Stimulated activated naive B cell treated with anti-CD40 and anti-IgM and Interleukin-4, amounts not matched to agents 10 μg/mL and 1 μg/mL and 100 μg/mL, for 72 hours (primary cell): ENCODE measurements at regions not wholly inside any gene's neighbourhood (a gene's known extent, or its start where the extent isn't known, plus 50 kb on each side); places are given as distances from the start of the nearest gene placed in this dataset.

Experiments used
- ATAC-seq, 2 donors: fragments of 150-1000 bp; cut with Tn5 transposase; replicated peaks; 2 replicates each; pipeline ENCODE4 v1.10.0; 2021; ENCODE audit warnings: moderate library complexity in 1 of 2
- DNase-seq: peaks from one replicate; pipeline ENCODE4 v3.0.0; 2021
- H3K27ac Mint-ChIP-seq: one replicate; pipeline ENCODE4 v1.8.0; 2022; ENCODE audit warnings: mild to moderate bottlenecking, mixed read lengths
- H3K27me3 Mint-ChIP-seq, 2 donors: one replicate each; pipeline ENCODE4 v1.8.0; 2022; ENCODE audit warnings: mixed read lengths in 2 of 2
- H3K36me3 Mint-ChIP-seq, 2 donors: one replicate each; pipeline ENCODE4 v1.8.0; 2022; ENCODE audit warnings: mixed read lengths in 2 of 2, mild to moderate bottlenecking in 1 of 2
- H3K4me1 Mint-ChIP-seq, 2 donors: one replicate each; pipeline ENCODE4 v1.8.0; 2022; ENCODE audit warnings: mixed read lengths in 2 of 2, mild to moderate bottlenecking in 1 of 2
- H3K4me3 Mint-ChIP-seq, 2 donors: one replicate each; pipeline ENCODE4 v1.8.0; 2022; ENCODE audit warnings: mild to moderate bottlenecking in 2 of 2, mixed read lengths in 2 of 2, moderate library complexity in 1 of 2
- H3K9me3 Mint-ChIP-seq, 2 donors: one replicate each; pipeline ENCODE4 v1.8.0; 2022; ENCODE audit warnings: mixed read lengths in 2 of 2, mild to moderate bottlenecking in 1 of 2

- Mint-ChIP-seq H3K4me3 (no peak overlapping the region), H3K36me3 (no peaks in the 10 kb centered on the region), H3K27me3 (no peaks in the 10 kb centered on the region), H3K27ac (no peak overlapping the region), H3K9me3 (peaks cover 2 to 4% of the 10 kb centered on the region in 2 donors), H3K4me1 (no peaks in the 10 kb centered on the region)
- DNase-seq (no peak), ATAC-seq (no peak)
Measured at GRCh38 chr2:51085420-51086068, 53.6 kb upstream of the NRXN1 start.

- no peak overlapping the region for H3K27ac Mint-ChIP-seq
- no peaks in the 10 kb centered on the region for H3K4me1 Mint-ChIP-seq
- H3K27me3 Mint-ChIP-seq = no peaks in the 10 kb centered on the region
- H3K4me3 Mint-ChIP-seq = no peak overlapping the region
- H3K36me3 Mint-ChIP-seq = no peaks in the 10 kb centered on the region
- DNase-seq = no peak
- no peak for ATAC-seq
- H3K9me3 Mint-ChIP-seq = peaks cover 2 to 4% of the 10 kb centered on the region in 2 donors
Measured at GRCh38 chr2:51084750-51085149, 52.8 kb upstream of the NRXN1 start.
